Endothelial cell (in vitro differentiated cells): ENCODE measurements at regions not wholly inside any gene's neighbourhood (a gene's known extent, or its start where the extent isn't known, plus 50 kb on each side); places are given as distances from the start of the nearest gene placed in this dataset.

ENCODE experiments used
- DNase-seq: peaks from one replicate; pipeline ENCODE4 v3.0.0; 2021; ENCODE audit warnings: low spot score
- H3K27ac Mint-ChIP-seq: one replicate; pipeline ENCODE4 v1.8.0; 2021; ENCODE audit warnings: mixed read lengths, inconsistent platforms; ENCODE audit not compliant: unreplicated experiment
- H3K27me3 Mint-ChIP-seq: one replicate; pipeline ENCODE4 v1.8.0; 2021; ENCODE audit warnings: mild to moderate bottlenecking, moderate library complexity, mixed read lengths, inconsistent platforms; ENCODE audit not compliant: unreplicated experiment
- H3K36me3 Mint-ChIP-seq: one replicate; pipeline ENCODE4 v1.8.0; 2021; ENCODE audit warnings: mild to moderate bottlenecking, low read depth, mixed read lengths, inconsistent platforms; ENCODE audit not compliant: unreplicated experiment
- H3K4me1 Mint-ChIP-seq: one replicate; pipeline ENCODE4 v1.8.0; 2021; ENCODE audit warnings: mild to moderate bottlenecking, mixed read lengths, inconsistent platforms; ENCODE audit not compliant: unreplicated experiment
- H3K4me3 Mint-ChIP-seq: one replicate; pipeline ENCODE4 v1.8.0; 2021; ENCODE audit warnings: mild to moderate bottlenecking, mixed read lengths, inconsistent platforms; ENCODE audit not compliant: unreplicated experiment
- H3K9me3 Mint-ChIP-seq: one replicate; pipeline ENCODE4 v1.8.0; 2021; ENCODE audit warnings: mixed read lengths, inconsistent platforms; ENCODE audit not compliant: unreplicated experiment
- CTCF ChIP-seq: fragments of 200-600 bp; sonication (generic); IDR thresholded peaks from one replicate; pipeline ENCODE4 v1.5.0; 2021; ENCODE audit warnings: antibody characterized with exemption; ENCODE audit not compliant: unreplicated experiment

DNA sequence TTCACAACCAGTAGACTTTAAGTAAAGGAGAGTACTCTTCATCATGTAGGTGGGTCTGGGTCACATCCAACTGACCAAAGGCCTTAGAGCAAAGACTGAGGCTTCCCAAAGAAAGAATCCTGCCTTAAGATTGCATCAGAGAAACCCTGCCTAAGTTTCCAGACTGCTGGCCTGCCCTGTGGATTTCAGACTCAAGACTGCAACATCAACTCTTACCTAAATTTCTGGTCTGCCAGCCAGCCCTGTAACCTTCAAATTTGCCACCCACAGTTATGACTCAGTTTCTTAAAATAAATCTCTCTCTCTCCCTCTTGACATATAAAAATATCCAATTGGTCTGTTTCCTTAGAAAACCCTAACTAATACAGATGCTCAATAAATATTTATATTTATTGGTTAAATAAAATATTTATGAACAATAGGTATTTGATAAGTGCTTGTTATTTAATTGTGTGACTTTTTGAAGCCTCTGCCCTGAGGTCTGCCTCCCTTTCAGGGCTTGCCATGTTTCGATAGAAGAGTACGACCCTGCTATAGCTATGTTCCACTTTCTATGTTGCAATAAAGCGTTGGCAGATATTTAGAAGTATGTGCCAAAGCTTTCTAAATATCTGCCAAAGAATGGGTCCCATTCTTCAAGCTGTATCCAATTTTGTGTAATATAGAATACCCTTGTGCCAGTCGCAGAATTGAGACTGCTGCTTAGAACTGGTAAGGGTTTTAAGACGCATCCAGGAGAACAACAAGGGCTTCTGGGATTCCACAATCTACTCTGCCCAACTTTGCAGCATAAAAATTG is 65.7 kb downstream of the TMEM30B start:
- Mint-ChIP-seq H3K36me3 (no peaks in the 10 kb centered on the region), H3K4me3 (no peak overlapping the region), H3K27ac (no peak overlapping the region), H3K4me1 (peaks cover 7% of the 10 kb centered on the region), H3K9me3 (no peaks in the 10 kb centered on the region), H3K27me3 (peaks cover 7% of the 10 kb centered on the region)
- no peak for DNase-seq
- TF ChIP-seq CTCF = no peak

DNA sequence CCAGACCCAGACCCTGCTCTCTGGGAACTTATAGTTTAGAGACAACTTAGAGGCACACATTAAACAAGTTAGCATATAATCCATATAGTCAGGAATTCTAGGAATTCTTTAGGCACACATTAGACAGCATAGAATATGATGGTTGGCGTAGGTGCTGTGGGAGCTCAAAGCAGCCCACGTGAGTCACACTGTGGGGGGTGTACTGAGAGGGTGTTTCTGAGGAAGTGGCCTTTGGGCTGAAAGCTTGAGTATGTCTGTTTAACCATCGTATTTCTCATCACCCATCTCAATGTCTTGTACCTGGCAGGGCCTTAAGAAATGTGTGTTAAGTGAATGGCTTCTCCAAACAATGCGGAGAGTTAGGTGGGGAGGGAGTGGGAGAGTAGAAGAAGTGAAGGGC is 67.2 kb downstream of the TMEM30B start:
- Mint-ChIP-seq H3K9me3 (no peaks in the 10 kb centered on the region), H3K4me1 (peaks cover 3% of the 10 kb centered on the region), H3K4me3 (no peak overlapping the region), H3K27me3 (peaks cover 7% of the 10 kb centered on the region), H3K36me3 (no peaks in the 10 kb centered on the region), H3K27ac (no peak overlapping the region)
- TF ChIP-seq CTCF = no peak
- no peak for DNase-seq

DNA sequence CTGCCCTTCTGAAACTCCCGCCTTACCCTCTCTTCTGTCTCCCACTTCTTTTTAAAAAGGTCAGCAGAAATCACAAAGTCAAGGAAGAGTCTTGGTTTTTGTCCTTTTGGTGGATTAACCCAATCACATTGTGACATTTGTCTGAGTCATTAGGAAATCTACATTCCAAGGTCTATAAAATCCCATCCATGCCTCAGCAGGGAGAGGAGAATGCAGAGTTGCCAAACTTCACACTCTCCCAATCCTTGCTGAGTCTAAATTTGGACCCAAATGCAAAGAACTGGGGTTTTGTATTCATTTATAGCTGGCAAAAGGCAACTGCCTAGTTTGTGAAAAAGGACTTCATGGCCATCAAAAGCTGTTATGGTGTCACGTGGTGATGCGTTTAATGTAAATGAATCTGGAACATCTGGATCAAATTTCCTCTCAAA is 67.9 kb downstream of the TMEM30B start:
- DNase-seq = no peak
- H3K9me3 Mint-ChIP-seq = no peaks in the 10 kb centered on the region
- TF ChIP-seq CTCF = no peak
- H3K4me3 Mint-ChIP-seq = no peak overlapping the region
- H3K4me1 Mint-ChIP-seq = peaks cover 3% of the 10 kb centered on the region
- H3K27me3 Mint-ChIP-seq = peaks cover 7% of the 10 kb centered on the region
- no peaks in the 10 kb centered on the region for H3K36me3 Mint-ChIP-seq
- no peak overlapping the region for H3K27ac Mint-ChIP-seq

- no peak for DNase-seq
- Mint-ChIP-seq H3K4me1 (peaks cover 2% of the 10 kb centered on the region), H3K36me3 (no peaks in the 10 kb centered on the region), H3K4me3 (no peak overlapping the region), H3K9me3 (no peaks in the 10 kb centered on the region), H3K27ac (no peak overlapping the region), H3K27me3 (peaks cover 7% of the 10 kb centered on the region)
- no peak for TF ChIP-seq CTCF
These were observed 68.6 kb downstream of the TMEM30B start for GRCh38 chr14:61212546-61212945.

DNA sequence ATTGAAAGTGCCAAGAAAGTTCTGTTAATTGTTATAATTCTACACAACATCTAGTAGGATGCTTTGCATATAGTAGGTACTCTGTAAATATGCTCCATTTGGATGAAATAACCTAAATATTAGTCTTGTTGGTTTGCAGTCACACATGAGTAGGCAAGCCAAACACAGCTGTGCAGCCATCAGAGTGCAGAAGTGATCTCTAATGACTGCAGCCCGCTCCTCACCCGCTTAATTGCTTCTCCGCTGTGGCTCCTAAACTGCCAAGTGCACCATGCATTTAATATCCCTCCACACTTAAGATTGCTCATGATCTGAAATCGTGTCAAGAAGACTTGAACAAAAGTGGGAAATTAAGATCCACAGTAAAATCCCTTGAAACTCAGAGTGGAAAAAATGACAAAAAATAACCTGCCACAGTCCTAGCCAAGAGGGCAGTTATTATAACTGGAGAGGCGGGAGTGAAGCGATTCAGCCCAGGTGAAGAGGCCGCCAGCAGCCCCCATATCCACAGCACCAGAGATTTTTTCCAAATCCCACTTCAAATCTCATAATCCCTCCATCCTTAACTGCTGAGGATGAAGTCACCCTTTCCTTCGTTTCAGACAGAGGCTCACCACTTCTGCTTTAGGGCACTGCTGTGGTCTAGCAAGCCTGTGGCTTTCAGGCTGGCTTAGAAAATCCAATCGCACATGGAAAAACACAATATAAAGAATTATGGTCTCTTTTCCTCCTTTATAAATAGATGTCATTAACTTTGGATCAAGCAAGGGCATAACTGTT is 69.5 kb downstream of the TMEM30B start:
- no peak for TF ChIP-seq CTCF
- H3K9me3 Mint-ChIP-seq = no peaks in the 10 kb centered on the region
- peaks cover 7% of the 10 kb centered on the region for H3K27me3 Mint-ChIP-seq
- H3K27ac Mint-ChIP-seq = no peak overlapping the region
- no peak for DNase-seq
- H3K4me3 Mint-ChIP-seq = no peak overlapping the region
- H3K4me1 Mint-ChIP-seq = no peaks in the 10 kb centered on the region
- H3K36me3 Mint-ChIP-seq = no peaks in the 10 kb centered on the region
